ENCODE measurements at regions not wholly inside any gene's neighbourhood (a gene's known extent, or its start where the extent isn't known, plus 50 kb on each side); places are given as distances from the start of the nearest gene placed in this dataset.
"Not testable (repeated sequence)": the region's sequence is repeated elsewhere in the genome, so short reads cannot be mapped to it uniquely, and the experiment has no call there.

DNA sequence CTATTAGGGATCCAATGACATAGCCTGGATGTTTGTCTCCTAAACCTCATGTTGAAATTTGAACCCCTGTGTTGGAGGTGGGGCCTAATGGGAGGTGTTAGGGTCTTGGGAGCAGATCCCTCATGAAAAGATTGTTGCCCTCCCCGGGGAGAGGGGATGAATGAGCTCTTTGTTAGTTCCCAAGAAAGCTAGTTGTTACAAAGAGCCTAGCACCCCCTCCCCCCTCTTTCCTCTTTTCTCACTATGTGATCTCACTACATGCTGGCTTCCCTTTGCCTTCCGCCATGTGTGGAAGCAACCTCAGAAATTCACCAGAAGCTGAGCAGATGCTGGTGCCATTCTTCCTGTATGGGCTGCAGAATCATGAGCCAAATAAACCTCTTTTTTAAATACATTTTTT lies 123.2 kb downstream of the SPATA31A6 start:
- TF ChIP-seq, protein P1, sequence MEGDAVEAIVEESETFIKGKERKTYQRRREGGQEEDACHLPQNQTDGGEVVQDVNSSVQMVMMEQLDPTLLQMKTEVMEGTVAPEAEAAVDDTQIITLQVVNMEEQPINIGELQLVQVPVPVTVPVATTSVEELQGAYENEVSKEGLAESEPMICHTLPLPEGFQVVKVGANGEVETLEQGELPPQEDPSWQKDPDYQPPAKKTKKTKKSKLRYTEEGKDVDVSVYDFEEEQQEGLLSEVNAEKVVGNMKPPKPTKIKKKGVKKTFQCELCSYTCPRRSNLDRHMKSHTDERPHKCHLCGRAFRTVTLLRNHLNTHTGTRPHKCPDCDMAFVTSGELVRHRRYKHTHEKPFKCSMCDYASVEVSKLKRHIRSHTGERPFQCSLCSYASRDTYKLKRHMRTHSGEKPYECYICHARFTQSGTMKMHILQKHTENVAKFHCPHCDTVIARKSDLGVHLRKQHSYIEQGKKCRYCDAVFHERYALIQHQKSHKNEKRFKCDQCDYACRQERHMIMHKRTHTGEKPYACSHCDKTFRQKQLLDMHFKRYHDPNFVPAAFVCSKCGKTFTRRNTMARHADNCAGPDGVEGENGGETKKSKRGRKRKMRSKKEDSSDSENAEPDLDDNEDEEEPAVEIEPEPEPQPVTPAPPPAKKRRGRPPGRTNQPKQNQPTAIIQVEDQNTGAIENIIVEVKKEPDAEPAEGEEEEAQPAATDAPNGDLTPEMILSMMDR (IDR thresholded peaks at IDR 0.05; ENCODE audit: borderline replicate concordance, extremely low read depth, low read length, poor library complexity, severe bottlenecking), result not testable (repeated sequence)
- not testable (repeated sequence) for TF ChIP-seq EZH2 (IDR thresholded peaks at IDR 0.05; ENCODE audit: borderline replicate concordance, low read depth, low read length, severe bottlenecking)

Measured in DND-41 (cell line).